ENCODE measurements at regions not wholly inside any gene's neighbourhood (a gene's known extent, or its start where the extent isn't known, plus 50 kb on each side); places are given as distances from the start of the nearest gene placed in this dataset.
"Not testable (repeated sequence)": the region's sequence is repeated elsewhere in the genome, so short reads cannot be mapped to it uniquely, and the experiment has no call there.

DNA sequence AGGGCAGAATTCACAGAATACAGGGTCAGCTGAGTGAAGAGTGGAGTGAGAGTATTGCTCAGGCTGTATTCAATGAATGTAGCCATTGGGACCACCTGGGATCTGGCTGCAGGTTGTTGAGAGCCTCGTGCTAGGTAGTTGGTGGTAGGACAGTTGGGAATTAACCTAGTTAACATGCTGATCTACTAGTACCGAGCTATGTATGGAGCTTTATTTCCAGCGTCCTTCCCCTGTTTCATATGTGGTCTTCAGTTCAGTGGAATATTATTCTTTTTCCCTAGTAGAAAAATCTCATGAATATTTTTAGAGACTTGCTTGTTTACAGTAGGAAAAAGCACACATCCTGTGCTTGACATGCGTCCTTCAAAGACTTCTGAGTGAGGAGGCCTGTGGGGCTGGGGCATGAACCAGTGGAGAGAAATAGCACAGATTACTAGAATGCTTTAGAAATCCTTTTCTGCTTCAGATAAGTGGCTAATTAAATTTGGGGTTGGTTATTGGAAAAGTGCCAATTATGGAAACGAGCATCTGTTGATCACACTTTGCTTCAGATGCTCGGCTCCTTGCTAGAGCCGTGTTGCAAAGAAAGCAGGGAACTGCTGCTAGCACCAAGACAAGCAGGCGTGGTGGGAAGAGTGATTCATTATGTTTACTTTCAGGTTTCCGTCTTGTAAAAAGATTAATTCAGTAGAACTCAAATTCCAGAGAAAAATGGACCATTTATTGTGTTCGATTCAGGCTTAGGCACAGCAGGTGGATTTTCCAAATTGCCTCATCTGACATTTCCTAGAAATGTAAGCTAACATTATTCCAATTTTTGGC, 53.6 kb downstream of the ARF6 start:
- DNase-seq: peak; percentile 98

DNA sequence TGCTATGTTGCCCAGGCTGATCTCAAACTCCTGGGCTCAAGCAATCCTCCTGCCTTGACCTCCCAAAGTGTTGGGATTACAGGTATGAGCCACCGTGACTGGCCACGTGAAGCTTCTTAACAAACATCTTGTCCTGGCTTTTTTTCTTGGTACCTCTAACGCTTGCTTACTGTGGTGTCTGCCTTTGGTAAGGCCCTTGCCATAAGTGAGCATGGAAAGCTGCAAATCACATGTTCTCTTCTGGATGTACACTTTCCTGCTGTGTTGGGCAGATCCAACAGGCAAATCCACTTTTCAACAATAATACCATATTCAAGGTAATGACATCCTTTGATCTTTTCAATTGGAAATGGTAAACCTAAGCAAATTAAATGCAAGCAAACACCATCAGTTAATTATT, 54.6 kb downstream of the ARF6 start:
- DNase-seq: no peak

DNA sequence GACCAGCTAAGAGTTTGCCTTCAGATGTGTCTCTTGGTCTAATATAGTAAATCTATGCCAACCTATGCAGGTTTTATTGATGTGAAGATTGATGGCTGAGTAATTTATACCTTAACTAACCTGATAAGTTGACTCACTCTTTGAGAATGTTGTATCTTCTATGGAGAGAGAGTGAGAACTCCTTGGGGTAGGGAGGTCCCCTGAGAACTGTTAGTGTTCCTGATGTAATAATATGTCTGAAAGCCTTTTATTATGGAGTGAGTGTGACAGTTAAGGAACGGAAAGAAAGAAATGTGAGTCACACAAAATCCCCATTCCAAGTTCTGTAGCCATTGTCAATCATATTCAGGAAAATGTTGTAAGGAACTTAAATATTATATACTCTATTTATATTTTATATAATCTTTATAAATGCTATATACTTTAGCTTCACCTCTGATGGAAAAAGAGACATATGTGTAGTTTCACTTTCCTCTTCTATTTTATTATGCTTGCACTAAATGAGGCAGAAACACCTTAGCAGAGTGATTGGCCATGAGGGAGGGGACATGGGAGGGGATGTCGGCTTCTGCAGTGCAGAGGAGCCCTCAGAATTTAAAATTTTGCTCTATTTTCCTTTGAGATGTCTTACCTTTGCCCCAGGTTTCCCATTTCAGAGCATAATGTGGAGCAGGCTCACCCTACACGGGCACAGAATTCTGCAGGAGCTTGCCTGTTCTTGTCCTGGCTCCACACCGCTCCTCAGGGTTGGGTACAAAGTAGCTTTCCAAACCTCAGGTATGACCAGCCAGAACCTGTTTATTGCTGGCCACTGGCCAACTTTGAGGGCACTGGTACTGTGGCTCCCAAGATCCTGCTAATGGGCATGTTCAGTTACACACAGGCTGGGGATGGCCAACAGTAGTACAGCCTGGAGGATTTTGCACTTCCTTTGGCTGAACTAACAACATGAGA, 57.7 kb downstream of the ARF6 start:
- DNase-seq: no peak

DNA sequence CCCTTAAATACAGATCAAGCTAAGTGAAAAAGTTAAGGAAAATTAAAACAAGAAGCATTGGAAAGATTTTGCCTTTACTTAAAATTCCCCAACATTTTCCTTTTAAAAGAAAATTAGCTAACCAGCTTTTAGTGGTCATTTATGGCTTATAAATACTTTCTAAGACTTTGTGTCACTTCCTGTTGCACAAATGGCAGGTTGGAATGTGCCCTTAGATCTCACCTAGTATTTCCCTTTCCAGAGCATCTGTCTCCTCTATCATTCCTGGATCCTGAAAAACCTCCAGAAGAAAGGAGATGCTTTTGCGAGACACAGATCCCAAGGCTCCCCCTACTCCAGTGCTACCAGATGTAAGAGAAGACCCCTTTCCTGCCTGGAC, 58.3 kb downstream of the ARF6 start:
- no peak for DNase-seq

DNA sequence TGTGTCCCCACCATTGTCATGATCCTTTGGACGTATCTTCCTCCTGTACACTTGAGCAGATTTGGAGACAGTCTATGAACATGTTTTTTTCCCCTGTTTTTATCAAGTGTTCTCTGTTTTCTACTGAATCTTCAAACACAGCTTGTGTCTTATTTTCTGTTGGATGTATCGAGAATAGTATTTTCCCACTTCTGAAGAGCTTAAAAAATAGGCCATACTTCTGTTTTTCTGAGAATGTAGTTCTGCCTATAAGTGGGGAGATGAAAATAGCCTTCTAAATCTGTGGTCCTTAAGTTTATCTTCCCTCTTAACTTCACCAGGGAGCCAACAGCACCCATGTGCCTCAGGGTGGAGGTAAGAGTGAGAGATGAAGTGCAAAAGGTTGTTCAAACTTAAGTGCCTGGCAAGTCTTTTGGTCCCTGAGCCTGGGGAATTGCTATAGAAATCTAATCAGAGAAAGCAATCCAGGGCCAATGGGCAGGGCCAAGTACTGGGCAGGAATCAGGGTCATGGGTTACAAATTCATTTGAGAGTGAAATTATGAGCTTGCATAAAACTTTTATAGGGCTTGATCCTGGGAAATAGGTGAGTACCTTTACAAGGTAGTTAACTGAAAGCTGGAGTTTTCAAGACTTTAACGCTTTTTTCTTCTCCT, 58.9 kb downstream of the ARF6 start:
- no peak for DNase-seq

DNA sequence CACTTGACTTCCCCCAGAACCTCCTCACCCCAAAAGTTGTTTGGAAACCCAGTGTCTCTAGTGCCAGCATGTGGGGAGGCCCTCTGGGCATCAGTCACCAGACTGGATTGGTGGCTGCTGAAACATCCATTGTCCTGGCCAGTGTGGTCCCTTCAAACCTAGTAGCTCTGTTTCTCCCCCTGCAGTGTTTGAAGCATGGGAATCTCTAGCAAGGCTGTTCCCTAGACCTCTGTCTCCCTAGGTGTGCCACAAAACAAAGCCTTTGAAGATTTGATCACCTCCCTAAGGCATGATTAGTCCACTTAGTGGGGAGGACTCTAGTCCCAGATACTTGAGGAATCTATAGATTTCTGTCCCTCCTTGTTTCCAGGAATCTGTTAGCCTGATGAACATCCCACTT, 60.3 kb downstream of the ARF6 start:
- DNase-seq: no peak

DNA sequence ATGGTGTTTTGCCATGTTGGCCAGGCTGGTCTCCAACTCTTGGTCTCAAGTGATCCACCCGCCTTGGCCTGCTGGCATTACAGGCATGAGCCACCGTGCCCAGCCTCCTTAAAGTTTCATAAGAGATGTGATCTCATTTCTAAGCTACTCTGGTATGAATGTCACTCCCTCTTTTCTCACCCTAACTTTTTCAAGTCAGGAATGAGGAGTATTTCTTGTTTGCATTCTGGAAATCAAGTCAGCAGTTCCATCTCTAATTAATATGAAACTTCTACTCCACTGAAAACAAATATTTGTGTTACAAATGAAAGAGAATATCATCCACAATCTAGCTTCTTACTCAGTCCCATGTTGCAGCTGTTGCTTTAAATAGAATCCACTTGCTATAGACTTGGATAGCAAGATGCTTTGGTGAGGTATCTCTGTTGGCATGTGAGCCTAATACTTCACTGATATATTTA, 61.3 kb downstream of the ARF6 start:
- DNase-seq: no peak

DNA sequence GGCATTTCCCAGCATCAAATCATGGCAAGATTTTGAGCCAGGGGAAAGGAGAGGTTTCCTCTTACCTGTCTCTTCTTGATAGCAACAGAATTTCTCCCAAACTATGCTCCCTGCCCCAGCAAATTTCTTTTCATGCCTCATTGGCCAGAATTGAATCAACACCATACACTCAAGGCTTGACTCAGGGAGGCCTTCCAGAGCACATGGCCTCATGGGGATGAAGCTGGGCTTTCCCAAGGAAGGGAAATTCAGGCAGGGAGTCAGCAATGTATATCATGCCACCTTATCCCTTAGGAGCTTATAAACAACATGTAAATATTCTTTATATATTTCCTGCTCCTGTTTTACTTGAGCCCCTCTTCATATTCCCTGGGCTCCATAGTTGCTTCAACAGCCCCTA, 62.1 kb downstream of the ARF6 start:
- DNase-seq: no peak

DNA sequence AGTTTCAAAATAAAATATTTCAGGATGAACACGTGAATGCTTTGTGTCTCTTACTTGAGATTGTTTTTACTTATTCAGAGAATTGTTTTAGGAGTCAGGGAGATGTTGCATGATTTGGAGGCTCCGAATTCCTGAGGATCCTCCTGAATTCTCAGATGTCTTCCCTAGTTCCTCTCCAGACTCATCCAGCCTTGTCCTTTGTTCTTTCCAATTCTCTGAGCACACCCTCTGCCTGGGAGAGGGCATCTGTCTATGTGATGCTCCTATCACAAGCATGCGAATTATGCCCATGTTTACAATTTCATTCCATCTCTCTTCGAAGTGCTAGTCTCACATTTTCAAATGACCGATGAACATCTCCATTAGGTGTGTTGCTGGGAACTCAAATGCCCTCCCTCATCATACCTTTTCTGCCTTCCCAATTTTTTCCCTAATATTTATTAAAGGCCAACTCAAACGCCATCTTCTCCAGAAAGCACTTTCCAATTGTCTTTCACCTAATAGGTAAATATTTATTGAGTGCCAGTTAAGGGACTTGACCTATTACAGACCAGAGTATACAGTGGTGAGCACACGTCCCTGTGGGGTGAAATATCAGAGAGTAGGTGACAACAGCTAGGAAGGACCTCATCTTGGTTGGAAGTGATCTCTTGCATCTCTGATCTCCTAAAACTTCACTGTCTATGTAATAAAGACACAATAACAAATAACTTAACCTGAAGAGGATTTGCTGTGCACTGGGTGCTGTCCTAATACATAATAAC, 64.4 kb downstream of the ARF6 start:
- no peak for DNase-seq

DNA sequence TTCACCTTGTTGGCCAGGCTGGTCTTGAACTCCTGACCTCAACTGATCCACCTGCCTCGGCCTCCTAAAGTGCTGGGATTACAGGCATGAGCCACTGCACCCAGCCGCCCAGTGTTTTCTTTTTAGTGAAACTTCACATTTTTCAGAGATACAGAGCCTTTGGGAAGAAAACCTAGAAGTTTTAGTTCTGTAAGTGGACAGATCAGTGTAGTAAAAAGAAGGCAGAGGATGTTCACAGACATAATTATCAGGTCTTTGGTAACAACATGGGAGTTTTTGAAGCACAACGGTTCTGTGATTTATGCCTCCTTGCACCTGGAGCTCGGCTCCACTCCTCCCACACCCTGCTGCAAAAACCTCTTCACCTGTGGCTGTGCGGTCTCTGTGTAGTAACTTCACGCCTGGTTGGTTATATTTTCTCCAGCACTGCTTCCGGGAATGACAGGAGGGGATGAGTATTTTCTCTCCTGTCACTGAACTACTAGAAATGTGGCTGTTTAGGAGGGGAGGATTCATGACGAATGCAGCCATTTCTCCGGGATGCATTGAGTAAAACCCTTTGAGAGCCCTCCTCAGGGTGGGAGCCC, 67.0 kb downstream of the ARF6 start:
- DNase-seq: no peak

DNA sequence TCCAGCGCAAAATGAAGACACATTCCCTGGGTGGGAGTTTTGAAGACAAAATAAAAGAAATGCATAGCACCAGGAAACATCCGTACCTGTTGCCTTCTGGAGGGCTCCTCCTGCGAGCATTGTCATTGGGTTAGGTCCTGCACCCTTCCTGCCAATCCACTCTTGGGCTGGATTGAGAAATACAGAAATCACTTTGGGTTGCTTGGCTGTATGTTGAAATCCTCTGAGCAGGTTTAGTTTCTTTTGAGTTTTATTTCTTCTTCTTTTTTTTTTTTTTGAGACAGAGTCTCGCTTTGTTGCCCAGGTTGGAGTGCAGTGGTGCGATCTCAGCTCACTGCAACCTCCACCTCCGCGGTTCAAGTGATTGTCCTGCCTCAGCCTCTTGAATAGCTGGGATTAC, 67.6 kb downstream of the ARF6 start:
- no peak for DNase-seq

DNA sequence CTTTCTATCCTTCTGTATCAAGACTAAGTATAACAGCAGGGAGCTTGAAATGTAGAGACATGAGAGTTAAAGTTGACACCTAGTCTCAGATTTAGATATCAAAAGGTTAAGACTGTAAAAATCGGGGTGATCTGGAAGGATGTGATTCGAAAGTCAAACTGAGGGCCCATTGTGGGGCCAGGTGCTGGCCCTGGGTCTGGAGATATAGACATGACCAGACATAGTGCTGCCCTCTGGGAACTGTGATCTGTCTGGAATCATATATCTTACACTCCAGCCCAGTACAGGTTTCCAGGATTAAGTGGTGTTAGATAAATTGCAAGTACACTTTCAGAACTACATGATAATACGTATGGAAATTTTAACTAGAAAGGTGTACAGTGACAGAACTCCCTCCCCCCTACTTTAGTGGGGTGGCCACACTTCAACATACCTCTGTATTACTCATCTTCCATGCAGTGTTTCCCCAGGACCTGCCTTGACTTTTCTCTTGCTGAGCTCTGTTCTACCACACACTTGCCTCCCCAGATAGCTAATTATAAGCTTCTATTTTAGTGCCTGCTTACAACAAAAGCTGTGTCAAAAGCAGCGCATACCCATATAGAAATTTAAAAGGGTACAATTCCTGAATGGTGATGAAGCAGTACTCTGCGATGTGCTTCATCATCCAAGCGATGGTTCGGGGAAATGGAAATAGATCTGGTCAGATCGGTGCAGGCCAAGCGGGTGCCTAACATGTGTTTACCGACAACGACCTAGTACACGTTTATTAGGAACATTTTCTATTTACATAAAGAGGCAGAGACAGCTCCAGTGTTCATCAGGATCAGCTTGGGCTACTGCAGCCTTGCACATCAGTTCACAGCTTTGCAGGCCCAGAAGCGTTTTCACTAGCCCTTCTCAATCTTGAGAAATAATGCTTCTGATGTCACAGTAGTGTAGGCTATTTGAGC, 68.7 kb downstream of the ARF6 start:
- DNase-seq: no peak

DNA sequence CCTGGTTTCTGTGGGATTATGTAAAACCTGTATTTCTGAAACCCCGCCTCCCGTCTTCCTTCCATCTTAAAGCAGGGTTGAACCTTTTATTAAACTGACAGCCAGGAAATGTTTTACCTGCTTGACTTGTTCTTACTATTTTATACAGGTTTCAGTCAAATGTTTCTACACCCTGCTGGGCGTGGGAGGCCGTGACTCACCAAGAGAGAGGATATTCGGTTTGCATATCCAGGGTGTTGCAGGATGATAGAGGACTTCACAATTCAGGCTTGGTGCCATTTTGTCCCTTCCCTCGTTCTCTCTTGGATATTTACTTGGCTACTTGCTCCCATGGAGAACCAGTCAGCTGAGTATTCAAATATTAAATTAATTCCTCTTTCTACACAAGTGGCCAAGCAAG, 69.7 kb downstream of the ARF6 start:
- DNase-seq: no peak

DNA sequence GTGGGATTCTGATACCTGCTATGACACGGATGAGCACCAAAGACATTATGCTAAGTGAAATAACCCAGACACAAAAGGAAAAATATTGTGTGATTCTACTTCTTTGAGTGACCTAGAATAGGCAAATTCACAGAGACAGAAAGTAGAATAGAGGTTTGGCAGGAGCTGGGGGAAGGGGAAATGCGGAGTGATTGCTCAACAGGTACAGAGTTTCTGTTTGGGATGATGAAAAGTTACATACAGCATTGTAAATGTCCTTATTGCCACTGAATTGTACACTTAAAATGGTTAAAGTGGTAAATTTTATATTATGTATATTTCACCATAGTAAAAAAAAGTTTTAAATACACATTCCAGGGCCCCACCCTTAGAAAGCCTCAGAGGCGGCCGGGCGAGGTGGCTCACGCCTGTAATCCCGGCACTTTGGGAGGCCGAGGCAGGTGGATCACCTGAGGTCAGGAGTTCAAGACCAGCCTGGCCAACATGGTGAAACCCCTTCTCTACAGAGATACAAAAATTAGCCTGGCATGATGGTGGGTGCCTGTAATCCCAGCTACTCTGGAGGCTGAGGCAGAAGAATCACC, 72.3 kb downstream of the ARF6 start:
- DNase-seq: not testable (repeated sequence)

DNA sequence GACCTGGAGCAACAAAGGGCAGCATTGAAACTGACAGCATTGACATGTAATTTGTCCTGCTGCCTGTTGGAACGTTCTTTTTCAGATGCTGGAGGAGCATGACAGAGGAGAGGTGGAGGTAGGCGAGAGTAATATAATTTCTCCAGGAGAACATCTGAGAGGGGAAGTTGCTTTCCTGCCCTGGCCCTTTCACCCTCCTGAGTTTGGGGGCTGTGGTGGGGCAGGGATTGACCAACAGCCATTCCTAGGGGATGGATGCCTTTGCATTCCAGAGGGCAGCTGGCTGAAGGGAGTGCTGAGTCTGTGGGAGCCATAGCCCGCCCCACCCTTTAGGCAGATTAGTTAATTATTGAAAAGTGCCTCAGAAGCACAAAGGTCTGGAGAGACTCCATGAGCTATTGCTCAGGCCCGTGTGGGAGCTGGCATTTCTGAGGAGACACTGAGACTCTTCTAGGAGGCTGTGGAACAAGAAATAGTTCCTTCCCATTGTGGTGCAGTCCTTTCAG, 73.5 kb downstream of the ARF6 start:
- no peak for DNase-seq

DNA sequence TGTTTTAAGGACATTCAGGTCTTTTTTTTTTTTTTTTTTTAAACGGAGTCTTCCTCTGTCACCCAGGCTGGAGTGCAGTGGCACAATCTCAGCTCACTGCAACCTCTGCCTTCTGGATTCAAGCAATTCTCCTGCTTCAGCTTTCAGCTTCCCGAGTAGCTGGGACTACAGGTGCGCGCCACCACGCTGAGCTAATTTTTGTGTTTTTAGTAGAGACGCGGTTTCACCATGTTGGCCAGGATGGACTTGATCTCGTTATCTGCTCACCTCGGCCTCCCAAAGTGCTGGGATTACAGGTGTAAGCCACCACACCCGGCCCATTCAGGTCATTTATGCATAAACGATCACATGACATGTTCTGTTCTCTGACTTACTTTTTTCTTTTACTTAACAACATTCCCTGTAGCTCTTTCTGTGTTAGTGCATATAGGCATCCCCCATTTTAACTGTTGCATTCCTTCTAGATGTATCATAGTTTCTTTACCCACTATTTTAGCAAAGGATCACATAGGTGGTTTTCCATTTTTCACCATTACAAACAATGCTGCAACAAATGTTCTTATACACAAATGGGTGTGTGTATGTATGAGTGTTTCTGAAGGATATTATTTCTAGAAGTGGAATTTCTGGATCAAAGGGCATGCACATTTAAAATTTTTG, 74.2 kb downstream of the ARF6 start:
- no peak for DNase-seq

DNA sequence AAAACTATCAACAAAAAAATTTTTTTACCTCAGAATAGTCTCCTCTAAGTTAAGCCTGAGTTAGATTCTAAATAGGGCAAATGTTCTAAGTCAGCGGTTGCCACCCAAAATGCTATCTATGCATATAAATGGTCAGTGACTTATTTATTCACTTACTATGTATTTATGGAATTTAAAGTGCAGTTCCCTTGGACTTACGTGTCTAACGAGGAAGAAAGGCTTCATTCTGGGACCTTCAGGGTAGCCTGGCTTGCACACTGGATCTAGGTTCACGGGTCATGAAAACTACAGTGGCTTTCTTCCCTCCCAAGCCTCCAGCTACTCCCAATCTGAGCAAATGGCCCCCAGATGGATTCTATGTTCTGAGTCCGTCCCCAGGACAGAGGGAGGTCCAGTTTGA, 77.1 kb downstream of the ARF6 start:
- DNase-seq: no peak

DNA sequence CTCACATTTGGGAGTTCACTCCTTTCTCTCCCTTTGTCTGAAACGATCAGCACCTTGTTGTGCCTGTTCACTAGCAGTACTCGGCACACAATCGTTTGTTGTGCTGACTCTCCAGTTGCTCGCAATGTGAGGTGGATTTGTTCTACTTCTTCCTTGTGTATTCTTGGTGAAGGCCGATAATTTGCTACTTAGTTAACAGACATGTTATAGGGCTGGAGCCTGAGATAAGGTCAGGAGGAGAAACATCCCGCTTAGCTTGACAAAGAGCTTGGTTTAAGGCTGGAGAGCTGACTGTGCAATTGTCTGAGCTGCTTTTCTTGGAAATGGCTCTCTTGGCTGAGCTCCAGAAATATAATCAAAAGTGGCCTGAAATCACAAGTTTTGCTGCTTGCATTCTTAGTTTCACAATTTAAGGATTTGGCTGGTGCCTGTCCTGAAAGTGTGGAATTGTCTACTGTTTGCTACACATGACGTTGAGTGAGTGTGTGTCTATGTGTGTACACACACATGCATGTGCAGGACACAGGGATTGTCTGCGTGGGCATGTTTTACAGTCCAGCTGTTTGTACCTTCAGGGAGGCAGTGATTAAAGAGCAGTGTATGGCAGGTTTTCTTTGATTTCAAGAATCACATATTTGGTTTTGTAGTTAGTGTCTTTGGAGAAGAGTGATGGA, 77.7 kb downstream of the ARF6 start:
- no peak for DNase-seq
